Stimulated activated CD8-positive, alpha-beta memory T cell treated with anti-CD3 and anti-CD28 coated beads, Interleukin-15, amount 100 ng/mL, for 48 hours (primary cell): ENCODE measurements at regions not wholly inside any gene's neighbourhood (a gene's known extent, or its start where the extent isn't known, plus 50 kb on each side); places are given as distances from the start of the nearest gene placed in this dataset.

ENCODE experiments used
- DNase-seq, 2 donors: peaks; one replicate each; pipeline ENCODE4 v3.0.0-alpha.2; 2020; ENCODE audit warnings: low read depth in 2 of 2

GRCh38 chr2:19684516-19684915 is 217.3 kb downstream of the TTC32 start:
- DNase-seq, result no peak

GRCh38 chr2:19683556-19683955 is 218.2 kb downstream of the TTC32 start:
- no peak for DNase-seq

DNA sequence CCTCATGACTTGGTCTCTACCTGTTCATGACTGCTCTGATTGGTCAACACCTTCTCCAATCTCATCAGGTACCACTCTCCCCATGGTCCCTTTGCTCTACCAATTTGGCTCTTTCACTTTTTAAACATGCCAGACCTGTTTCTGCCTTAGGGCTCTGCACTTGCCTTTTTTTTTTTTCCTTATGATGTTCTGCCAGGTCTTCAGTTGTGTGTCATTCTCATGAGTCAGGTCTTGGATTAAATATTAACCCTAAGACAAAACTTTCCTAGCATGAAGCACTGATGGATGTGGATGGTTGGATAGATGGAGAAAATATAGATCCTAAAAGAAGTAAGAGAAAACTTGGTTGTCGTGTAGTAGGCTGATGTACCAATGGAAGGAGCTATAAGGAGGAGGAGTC is 219.3 kb downstream of the TTC32 start:
- DNase-seq, result no peak

- DNase-seq, result no peak
These were observed 223.8 kb downstream of the TTC32 start for GRCh38 chr2:19677825-19678518.

- no peak for DNase-seq
These were observed 224.5 kb downstream of the TTC32 start for GRCh38 chr2:19677215-19677777.

DNA sequence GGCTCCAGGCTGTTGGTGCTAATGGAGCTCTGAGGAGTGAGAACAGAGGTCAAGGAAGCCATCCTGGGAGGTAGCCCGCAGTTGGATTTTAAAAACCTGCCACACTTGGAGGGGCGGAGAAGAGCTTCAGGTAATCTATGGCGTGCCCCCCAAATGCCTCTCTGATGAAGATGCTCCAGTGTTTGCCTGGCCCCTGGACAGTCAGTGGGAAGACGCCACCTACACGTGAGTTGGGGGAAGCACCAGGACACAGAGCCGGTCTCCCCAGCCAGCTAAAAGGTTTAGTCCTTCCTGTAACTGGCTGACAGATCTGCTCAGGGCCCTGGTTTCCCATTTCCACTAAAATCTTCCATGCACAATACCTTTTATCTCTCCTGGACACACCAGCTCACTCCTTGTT is 225.0 kb downstream of the TTC32 start:
- DNase-seq, result no peak

GRCh38 chr2:19675856-19676460 is 225.8 kb downstream of the TTC32 start:
- DNase-seq, result no peak

DNA sequence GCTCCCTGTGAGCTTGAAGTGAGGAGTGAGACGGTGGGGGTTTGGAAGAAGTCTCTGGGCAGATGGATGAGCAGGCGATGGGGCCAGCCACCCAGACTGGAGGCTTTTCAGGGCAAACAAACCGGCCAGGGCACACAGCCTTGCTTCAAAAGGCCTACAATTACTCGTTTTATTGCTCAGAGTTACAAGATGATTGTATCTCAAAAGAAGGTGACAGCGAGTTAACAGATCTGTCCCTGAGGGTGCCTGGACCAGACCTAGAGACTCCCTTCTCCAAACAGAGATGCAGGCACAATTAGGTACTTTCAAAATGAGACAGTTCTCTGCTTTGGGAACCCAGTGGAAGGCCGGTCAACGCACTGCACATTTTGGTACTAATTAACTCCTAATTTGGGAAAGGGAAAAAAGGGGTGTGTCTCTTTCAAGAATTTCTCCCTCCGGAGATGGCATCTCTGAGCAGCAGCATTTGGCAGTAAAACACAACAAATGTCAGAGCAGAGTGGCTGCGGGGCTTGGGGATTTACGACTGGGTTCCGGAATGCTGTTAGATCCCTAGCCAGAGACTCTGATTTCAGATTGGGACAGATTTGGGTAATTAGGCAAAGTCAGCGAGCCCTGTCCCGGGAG is 226.7 kb downstream of the TTC32 start:
- DNase-seq, result no peak

DNA sequence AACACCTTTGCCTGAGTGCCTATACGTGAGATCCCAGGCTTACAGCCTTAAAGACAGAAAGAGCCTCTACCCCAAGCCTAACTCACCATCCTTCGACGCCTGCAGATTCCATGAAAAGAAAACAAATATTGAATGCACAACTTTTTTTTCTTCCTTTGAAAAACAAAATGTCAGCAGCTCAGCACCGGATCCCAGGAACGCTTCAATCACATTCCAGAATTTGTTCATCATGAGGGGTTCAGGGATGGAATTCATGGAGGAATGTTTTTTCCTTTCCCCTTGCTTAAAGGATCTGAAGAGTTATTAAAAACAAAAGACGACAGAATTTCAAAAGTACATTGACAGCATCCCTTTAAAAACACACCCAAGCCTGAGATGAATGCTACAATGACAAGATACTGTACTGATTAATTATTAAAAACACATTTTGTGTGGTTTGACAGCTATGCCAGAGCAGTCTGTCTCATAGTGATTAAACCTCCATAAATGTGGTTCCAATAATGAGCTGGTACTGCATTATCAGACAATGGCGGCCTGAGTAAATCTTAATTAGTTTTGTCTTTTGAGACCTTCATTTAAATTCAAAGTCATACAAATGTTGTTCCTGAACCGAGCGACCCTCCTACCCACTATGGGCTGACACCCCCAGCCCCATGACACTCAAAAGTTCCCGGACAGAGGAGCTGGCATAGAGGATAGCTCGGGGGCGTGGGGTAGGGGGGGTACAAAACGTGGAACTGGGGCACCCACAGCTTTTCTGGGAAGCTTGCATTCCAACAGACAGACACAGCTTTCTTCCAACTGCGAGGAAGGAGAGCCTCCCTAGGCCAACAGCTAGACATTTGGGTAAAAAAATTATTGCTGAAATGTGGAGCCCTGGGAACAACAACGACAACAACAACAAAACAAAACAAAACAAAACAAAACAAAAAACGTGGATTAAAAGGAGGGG is 227.5 kb downstream of the TTC32 start:
- no peak for DNase-seq

- no peak for DNase-seq
These were observed 228.5 kb downstream of the TTC32 start for GRCh38 chr2:19673213-19673791.

GRCh38 chr2:19671916-19672315 is 229.9 kb downstream of the TTC32 start:
- DNase-seq, result no peak

DNA sequence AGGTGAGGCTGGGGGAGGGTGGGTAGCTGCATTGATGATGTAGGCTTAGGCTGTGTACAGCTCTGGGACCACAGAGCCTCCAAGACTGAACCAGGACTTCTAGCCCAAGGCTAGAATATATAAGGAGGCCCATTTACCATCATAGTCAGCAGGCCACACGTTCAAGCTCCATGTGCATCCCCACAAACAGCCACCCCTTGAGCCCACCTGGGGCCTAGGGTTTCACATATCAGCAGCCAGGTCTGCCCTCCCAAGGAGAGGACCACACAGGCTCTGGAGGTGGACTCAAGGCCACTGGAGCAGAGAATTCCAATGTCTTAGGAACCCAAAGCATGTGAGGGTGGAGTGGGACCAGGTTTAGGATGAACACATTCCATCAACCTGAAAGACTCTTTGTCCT is 230.5 kb downstream of the TTC32 start:
- DNase-seq, result no peak

DNA sequence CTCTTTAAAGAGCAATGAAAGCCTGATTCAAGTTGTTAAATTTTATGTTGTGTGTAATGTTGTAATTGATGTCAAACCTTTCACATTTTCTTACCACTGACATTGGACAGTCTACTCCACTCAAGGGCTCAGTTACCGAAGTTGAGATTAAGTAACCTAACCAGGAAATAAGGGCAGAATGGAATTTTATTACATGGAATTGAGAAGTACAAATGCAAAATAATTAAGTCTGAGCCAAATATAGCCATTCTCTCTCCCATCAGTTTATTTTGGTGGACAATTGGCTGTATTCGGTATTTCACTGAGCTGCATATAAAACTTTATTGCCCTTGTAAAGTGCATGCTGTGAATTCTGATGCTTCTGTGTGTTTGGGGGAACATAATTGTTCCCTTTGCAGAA is 231.5 kb downstream of the TTC32 start:
- DNase-seq, result no peak

GRCh38 chr2:19669559-19669958 is 232.2 kb downstream of the TTC32 start:
- no peak for DNase-seq

DNA sequence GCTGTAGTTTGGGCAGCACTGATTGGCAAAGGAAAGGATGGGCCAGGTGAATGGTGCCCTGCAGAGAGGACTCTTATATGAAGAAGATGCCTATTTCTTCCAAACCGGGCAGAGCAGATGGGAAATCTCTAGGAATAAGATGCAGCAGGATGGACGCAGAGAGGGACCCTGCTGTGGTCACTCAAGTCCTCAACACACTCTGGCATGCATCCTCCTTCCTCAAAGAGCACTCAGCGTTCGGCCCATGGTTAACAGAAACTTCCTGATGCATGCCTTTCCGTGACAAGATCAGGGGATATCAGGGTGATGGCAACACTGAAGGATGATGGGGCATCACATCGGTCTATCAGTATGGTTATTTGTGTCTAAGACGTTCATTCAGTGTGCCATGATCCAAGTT is 232.7 kb downstream of the TTC32 start:
- DNase-seq, result no peak

GRCh38 chr2:19667536-19667949 is 234.2 kb downstream of the TTC32 start:
- no peak for DNase-seq

- DNase-seq, result no peak
These were observed 234.7 kb downstream of the TTC32 start for GRCh38 chr2:19667085-19667484.

GRCh38 chr2:19664646-19665045 is 237.1 kb downstream of the TTC32 start:
- DNase-seq, result no peak

DNA sequence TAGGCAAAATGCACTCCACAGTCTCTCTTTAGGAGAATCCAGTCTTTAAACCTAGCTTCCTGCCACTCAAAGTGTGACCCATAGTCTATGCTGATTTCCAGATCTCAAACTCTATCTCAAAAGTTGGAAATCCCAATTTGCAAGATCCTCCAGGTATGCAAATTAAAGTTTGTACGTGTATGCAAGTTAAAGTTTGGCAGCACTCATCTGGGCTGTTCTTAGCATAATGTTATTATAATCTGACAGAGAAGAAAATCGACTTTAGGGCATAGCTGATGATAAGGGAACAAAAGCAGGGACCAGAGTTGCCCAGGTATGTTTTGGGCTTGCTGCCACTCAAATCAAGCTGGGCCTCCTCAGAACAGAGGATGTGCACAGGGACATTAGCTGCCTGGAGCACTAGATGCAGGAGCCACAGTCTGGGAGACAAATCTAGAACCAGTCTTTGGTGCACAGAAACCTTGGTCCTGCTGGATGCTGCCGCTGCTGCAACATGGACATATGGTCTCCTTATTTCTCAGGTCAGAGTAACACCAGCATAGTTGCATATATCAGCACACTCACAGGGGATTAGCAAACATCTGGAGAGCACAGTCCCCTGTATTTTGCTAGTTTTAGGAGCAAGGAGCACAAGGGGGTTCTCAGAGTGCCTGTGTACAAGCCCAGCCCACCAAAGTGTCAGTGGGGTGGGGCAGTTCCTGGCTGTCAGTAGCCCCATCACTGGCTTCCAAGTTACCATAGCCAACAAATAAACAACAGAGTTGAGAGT is 242.6 kb downstream of the TTC32 start:
- DNase-seq, result no peak

DNA sequence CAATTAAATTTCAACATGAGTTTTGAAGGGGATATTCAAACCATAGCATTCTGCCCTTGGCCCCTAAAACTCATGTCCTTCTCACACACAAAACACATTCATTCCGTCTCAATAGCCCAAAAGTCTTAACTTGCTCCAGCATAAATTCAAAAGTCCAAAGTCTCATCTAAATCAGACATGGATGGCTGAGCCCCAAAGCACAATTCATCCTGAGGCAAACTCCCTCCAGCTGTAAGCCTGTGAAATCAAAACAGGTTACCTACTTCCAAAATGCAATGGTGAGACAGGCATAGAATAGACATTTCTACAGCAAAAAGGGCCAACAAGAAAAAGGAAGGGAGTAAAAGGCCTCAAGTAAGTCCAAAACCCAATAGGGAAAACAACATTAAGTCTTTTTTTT is 245.8 kb downstream of the TTC32 start:
- no peak for DNase-seq
